Hepatocyte (in vitro differentiated cells): ENCODE measurements at regions not wholly inside any gene's neighbourhood (a gene's known extent, or its start where the extent isn't known, plus 50 kb on each side); places are given as distances from the start of the nearest gene placed in this dataset.

Source experiments
- DNase-seq: peaks from one replicate; pipeline ENCODE4 v3.0.0-alpha.2; 2016; ENCODE audit warnings: low spot score
- H2AFZ ChIP-seq: fragments of 200-600 bp; sonication (generic); 2 replicates; pipeline ENCODE4 v1.6.0; 2016; ENCODE audit warnings: antibody characterized with exemption, mild to moderate bottlenecking
- H3K27ac ChIP-seq: fragments of 200-600 bp; sonication (generic); 2 replicates; pipeline ENCODE4 v1.5.1; 2016; ENCODE audit warnings: mild to moderate bottlenecking
- H3K27me3 ChIP-seq: fragments of 200-600 bp; sonication (generic); 2 replicates; pipeline ENCODE4 v1.6.1; 2016
- H3K36me3 ChIP-seq: fragments of 200-600 bp; sonication (generic); replicated peaks from 2 replicates; pipeline ENCODE4 v1.5.1; 2016; ENCODE audit warnings: low read depth; ENCODE audit not compliant: insufficient read depth
- H3K4me1 ChIP-seq: fragments of 200-600 bp; sonication (generic); 2 replicates; pipeline ENCODE4 v1.5.1; 2016; ENCODE audit warnings: mild to moderate bottlenecking, moderate library complexity; ENCODE audit not compliant: insufficient read depth
- H3K4me2 ChIP-seq: fragments of 200-600 bp; sonication (generic); 2 replicates; pipeline ENCODE4 v1.6.0; 2016
- H3K4me3 ChIP-seq: fragments of 200-600 bp; sonication (generic); 2 replicates; pipeline ENCODE4 v1.5.1; 2016; ENCODE audit warnings: mild to moderate bottlenecking
- H3K79me2 ChIP-seq: fragments of 200-600 bp; sonication (generic); 2 replicates; pipeline ENCODE4 v1.6.0; 2017; ENCODE audit warnings: mild to moderate bottlenecking
- H3K9me2 ChIP-seq: fragments of 200-600 bp; sonication (generic); replicated peaks from 2 replicates; pipeline ENCODE4 v1.6.0; 2017; ENCODE audit warnings: mild to moderate bottlenecking; ENCODE audit not compliant: insufficient read depth
- H3K9me3 ChIP-seq: fragments of 200-600 bp; sonication (generic); 2 replicates; pipeline ENCODE4 v1.5.1; 2016; ENCODE audit warnings: low read depth, mild to moderate bottlenecking
- H4K20me1 ChIP-seq: fragments of 200-600 bp; sonication (generic); 2 replicates; pipeline ENCODE4 v1.6.0; 2016; ENCODE audit warnings: mild to moderate bottlenecking; ENCODE audit not compliant: insufficient read depth, poor library complexity, severe bottlenecking
- CTCF ChIP-seq: fragments of 200-600 bp; sonication (generic); IDR thresholded peaks from 2 replicates; pipeline ENCODE4 v1.5.1; 2016; ENCODE audit warnings: antibody characterized with exemption, mild to moderate bottlenecking; ENCODE audit not compliant: poor library complexity
- EZH2 ChIP-seq: fragments of 200-600 bp; sonication (generic); IDR thresholded peaks from 2 replicates; pipeline ENCODE4 v1.6.1; 2016; ENCODE audit warnings: antibody characterized with exemption, mild to moderate bottlenecking, borderline replicate concordance
- EZH2phosphoT487 ChIP-seq: fragments of 200-600 bp; sonication (generic); IDR thresholded peaks from one replicate; pipeline ENCODE4 v1.6.1; 2018; ENCODE audit warnings: antibody characterized with exemption, mild to moderate bottlenecking, low read depth, moderate library complexity; ENCODE audit not compliant: unreplicated experiment, severe bottlenecking
- WGBS: methylation state at CpG from one replicate; pipeline ENCODE4 v1.1.6; 2016; ENCODE audit warnings: low lambda C conversion rate; ENCODE audit errors: missing lambda C conversion rate; 5-methylcytosine and 5-hydroxymethylcytosine counted together

DNA sequence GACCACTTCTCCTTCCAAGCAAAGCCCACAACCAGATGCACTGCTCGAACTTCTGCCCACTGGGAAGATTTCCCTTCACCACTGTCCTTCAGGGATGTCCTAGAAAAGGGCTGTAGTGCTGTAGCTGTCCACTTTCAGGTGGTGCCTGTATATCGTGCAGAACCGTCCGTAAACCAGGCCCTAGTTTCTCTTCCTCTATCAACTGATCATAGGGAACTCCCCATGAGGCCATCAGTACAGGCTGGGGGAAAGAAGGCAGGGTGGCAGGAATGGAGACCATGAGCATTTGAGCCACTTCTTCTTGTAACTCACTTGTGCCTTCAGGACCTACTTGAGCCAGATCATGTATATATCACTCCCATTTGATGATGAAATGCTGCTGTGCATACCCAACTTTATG, 57.3 kb upstream of the FAM9B start:
- no peaks in the 10 kb centered on the region for H4K20me1 ChIP-seq
- no peaks in the 10 kb centered on the region for H3K79me2 ChIP-seq
- no peaks in the 10 kb centered on the region for H3K9me3 ChIP-seq
- no peaks in the 10 kb centered on the region for H3K27me3 ChIP-seq
- H3K9me2 ChIP-seq = no peaks in the 10 kb centered on the region
- TF ChIP-seq EZH2 = no peak
- TF ChIP-seq CTCF = no peak
- TF ChIP-seq EZH2phosphoT487 = no peak
- H3K4me2 ChIP-seq = no peak overlapping the region
- no peak overlapping the region for H2AFZ ChIP-seq
- H3K4me3 ChIP-seq = no peak overlapping the region
- no peaks in the 10 kb centered on the region for H3K36me3 ChIP-seq
- no peaks in the 10 kb centered on the region for H3K4me1 ChIP-seq
- DNase-seq = no peak
- no peak overlapping the region for H3K27ac ChIP-seq
- 83% methylated on average over 4 of the region's 4 CpGs for WGBS

- Histone ChIP-seq H3K79me2 (no peaks in the 10 kb centered on the region), H3K9me3 (no peaks in the 10 kb centered on the region), H2AFZ (no peak overlapping the region), H3K36me3 (no peaks in the 10 kb centered on the region), H3K4me1 (no peaks in the 10 kb centered on the region), H3K27me3 (no peaks in the 10 kb centered on the region), H3K4me3 (no peak overlapping the region), H3K9me2 (no peaks in the 10 kb centered on the region), H3K27ac (no peak overlapping the region), H4K20me1 (no peaks in the 10 kb centered on the region), H3K4me2 (no peak overlapping the region)
- WGBS = 65% methylated on average over 4 of the region's 4 CpGs
- no peak for TF ChIP-seq EZH2phosphoT487
- TF ChIP-seq EZH2 = no peak
- TF ChIP-seq CTCF = no peak
- DNase-seq = no peak
These were observed 69.0 kb upstream of the FAM9B start for GRCh38 chrX:9102956-9103355.

DNA sequence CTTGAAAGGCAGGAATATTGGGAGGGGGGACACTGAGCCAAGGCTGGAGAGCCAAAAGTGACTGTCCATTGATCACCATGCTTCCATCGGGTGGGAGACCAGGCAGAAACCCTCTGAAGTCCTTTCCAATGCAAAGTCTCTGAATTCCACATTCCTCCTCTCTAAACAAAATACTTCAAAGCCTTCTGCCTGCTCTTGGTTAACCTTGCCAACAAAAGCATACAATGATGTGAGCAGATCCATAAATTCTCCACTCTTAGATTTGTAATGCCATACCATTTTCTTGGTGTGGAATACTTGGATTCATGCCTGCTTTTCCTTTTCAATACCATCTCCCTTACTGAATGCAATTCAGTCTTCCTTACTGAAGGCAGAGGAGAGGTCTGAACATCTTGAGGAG, 74.1 kb upstream of the FAM9B start:
- H3K79me2 ChIP-seq = no peaks in the 10 kb centered on the region
- no peaks in the 10 kb centered on the region for H3K9me2 ChIP-seq
- H3K4me2 ChIP-seq = no peak overlapping the region
- H3K27me3 ChIP-seq = no peaks in the 10 kb centered on the region
- no peaks in the 10 kb centered on the region for H3K9me3 ChIP-seq
- whole genome bisulfite sequencing = 45% methylated on average over 1 of the region's 1 CpG
- TF ChIP-seq CTCF = no peak
- TF ChIP-seq EZH2 = no peak
- no peak for TF ChIP-seq EZH2phosphoT487
- no peak overlapping the region for H3K27ac ChIP-seq
- H3K4me1 ChIP-seq = no peaks in the 10 kb centered on the region
- DNase-seq = no peak
- H2AFZ ChIP-seq = no peak overlapping the region
- H3K4me3 ChIP-seq = no peak overlapping the region
- H4K20me1 ChIP-seq = no peaks in the 10 kb centered on the region
- no peaks in the 10 kb centered on the region for H3K36me3 ChIP-seq

- Histone ChIP-seq H4K20me1 (no peaks in the 10 kb centered on the region), H3K9me2 (no peaks in the 10 kb centered on the region), H3K27me3 (no peaks in the 10 kb centered on the region), H3K79me2 (no peaks in the 10 kb centered on the region), H3K36me3 (no peaks in the 10 kb centered on the region), H3K27ac (no peak overlapping the region), H3K4me1 (no peaks in the 10 kb centered on the region), H3K4me2 (no peak overlapping the region), H3K4me3 (no peak overlapping the region), H3K9me3 (no peaks in the 10 kb centered on the region), H2AFZ (no peak overlapping the region)
- no peak for DNase-seq
- TF ChIP-seq EZH2 (no peak), EZH2phosphoT487 (no peak), CTCF (no peak)
- WGBS = 43% methylated on average over 5 of the region's 5 CpGs
These were observed 76.9 kb upstream of the FAM9B start for GRCh38 chrX:9110808-9111207.
